ENCODE measurements at regions not wholly inside any gene's neighbourhood (a gene's known extent, or its start where the extent isn't known, plus 50 kb on each side); places are given as distances from the start of the nearest gene placed in this dataset.

DNA sequence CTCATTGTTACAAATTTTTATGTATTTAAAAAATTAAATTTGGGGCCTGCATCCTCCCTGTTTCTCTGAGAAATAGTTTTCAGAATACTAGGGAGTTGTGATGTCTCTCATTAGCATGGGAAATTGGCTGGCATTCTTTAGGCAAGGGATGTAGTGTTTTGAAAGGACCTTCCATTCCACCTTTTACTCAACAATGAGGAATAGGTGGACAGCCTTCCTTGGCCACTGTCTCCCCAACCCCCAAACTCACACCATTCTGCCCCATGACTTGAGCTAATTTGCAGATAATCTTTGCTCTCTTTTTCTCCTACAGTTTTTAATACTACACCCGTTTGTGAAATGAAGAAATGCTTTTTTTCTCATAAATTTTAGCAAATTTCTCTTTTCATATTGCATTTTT is 244.6 kb upstream of the SPRY2 start:
- TF ChIP-seq, protein P1, sequence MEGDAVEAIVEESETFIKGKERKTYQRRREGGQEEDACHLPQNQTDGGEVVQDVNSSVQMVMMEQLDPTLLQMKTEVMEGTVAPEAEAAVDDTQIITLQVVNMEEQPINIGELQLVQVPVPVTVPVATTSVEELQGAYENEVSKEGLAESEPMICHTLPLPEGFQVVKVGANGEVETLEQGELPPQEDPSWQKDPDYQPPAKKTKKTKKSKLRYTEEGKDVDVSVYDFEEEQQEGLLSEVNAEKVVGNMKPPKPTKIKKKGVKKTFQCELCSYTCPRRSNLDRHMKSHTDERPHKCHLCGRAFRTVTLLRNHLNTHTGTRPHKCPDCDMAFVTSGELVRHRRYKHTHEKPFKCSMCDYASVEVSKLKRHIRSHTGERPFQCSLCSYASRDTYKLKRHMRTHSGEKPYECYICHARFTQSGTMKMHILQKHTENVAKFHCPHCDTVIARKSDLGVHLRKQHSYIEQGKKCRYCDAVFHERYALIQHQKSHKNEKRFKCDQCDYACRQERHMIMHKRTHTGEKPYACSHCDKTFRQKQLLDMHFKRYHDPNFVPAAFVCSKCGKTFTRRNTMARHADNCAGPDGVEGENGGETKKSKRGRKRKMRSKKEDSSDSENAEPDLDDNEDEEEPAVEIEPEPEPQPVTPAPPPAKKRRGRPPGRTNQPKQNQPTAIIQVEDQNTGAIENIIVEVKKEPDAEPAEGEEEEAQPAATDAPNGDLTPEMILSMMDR (IDR thresholded peaks at IDR 0.05), result no peak
- TF ChIP-seq POLR2AphosphoS5 (IDR thresholded peaks at IDR 0.05), result no peak
- no peak for TF ChIP-seq POLR2A (IDR thresholded peaks at IDR 0.05)

Data from sigmoid colon (tissue), 4 donors.